GM19324 (cell line): ENCODE measurements at regions not wholly inside any gene's neighbourhood (a gene's known extent, or its start where the extent isn't known, plus 50 kb on each side); places are given as distances from the start of the nearest gene placed in this dataset.

ENCODE experiments used
- ATAC-seq: cut with Tn5 transposase; IDR thresholded peaks from one replicate; pipeline ENCODE4 v1.9.1; 2021; ENCODE audit warnings: mild to moderate bottlenecking, moderate library complexity; ENCODE audit not compliant: unreplicated experiment, low FRiP score

DNA sequence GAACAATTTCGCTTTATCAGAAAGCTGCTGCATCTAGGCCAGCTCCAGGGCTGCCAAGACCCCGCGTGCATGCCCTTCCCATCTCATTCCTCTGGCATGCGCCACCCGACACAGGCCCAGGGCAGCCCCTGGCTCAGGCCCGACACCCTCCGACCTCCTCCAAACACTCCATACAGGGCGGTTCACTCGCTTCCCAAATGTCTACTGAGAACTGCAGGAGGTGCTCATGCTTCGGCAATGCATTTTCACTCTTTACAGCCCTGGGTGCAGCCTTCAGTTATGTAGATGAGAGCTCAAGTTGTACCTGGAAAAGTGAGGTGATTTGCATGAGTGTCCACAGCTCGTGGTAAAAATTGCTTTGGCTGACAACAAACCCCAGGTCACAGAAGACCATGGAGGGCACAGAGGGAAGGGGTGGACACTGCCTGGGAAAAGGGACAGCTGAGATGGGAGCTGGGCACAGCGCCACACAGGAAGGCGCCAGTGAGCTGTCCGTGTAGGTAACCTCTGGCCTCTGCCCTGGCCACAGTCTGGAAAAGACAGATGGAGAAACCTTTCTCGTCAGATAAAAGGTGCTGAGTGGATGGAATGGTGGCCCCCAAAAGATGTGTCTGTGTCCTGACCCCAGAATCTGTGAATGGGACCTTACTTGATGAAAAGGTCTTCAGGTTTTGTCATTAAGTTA lies 1351.9 kb downstream of the BRD1 start:
- ATAC-seq = no peak

DNA sequence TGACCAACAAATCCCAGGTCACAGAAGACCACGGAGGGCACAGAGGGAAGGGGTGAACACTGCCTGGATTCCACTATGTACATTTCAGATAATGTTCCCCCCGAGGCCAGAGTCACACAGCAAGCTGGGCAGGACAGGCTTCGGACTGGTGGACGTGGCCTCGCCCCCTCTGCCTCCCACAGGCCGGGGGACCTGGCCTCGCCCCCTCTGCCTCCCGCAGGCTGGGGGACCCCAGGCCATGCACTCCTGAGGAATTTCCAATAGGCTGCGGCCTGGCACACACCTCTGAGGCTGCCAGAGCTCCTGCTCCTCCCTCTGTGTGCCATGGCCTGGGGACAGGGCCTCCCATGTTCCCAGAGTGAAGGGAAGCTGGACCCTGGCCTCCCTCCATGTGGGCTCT lies 1352.8 kb downstream of the BRD1 start:
- ATAC-seq = no peak

DNA sequence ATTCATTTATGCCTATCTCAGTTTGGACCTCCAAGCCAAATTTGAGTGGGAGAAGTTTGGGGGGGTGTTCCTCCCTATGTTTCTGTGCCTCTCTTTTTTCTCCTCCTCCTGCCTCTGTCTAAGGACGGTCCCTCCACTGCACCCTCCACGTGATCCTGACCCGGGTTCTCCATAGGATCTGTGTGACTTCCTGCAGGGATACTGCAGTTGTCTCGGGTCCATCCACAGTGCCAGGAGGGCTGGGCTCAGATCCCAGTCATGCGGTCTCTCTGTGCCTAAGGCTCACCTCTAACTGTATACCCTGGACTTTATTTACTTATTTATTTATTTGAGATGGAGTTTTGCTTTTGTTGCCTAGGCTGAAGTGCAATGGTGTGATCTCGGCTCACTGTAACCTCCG lies 1354.5 kb downstream of the BRD1 start:
- no peak for ATAC-seq

DNA sequence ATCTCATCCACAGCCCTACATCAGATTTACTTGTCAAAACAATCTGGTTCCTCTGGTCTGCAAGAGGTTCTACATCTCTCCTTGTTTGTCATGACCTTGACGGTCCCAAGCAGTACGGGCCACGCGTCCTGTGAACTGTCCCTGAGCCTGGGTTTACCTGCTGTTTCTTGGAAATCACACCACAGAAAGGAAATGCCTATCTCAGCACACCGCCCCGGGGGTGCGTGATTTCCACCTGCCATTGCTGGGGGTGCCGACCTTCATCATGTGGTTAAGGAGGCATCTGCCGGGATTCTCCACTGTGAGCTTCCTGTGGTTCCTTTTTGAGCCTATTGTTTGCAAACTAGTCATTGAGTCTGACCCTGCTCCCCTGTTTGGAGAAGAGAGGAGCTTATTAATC lies 1363.4 kb downstream of the BRD1 start:
- ATAC-seq = no peak

DNA sequence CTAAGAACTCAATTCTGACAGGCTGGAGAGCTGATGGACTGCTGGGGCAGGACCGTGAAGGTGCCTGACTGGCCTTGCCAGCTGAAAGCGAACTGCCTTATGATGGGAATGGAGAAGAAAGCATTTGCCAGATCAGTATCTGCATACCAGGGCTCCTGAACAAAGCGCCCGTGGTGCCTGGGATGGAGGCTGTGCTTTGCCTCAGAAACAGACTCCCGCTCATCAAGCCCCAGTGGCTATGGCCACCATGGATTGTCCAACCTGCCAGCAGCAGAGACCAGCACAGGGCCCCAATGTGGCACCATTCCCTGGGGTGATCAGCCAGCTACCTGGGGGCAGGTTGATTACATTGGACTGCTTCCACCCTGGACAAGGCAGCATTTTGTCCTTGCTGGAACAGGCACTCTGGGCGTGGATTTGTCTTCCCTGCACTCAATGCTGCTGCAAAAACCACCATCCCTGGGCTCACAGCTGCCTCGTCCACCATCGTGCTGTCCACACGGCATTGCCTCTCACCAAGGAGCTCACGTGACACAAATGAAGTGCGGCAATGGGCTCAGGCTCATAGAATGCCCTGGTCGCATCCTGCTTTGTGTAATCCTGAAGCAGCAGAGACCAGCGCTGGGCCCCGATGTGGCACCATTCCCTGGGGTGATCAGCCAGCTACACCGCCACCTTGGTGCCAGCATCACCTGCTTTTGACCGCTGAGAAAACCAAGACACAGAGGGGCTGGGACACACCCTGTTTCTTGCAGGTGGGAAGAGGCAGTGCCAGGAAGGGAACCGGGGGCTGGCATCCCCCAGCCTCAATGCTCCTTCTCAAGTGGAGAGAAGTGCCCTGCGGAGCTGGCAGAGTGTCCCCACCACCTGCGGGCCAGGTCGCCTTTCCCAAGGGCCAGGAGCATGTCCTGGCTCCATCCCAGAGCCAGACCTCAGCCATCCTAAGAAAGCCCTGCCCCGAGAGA lies 1367.5 kb downstream of the BRD1 start:
- ATAC-seq = no peak

DNA sequence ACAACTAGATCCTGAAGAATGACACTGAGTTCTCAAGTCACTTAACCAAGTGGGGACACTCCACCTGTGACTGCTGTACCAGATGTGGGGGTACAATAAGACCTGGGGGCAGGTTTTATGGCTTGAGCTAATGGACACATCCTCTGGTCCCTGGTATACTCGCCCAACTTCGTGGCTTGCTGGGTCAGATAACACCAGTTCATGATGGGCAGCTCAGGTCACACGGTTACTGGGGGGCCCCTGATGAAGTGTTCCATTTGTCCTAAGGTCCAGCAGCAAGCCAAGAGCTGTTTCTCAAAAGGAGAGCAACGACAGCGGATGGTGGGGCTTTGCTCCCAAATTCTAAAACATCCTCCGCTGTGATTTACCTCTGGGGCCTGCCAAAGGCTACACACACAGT lies 1368.4 kb downstream of the BRD1 start:
- ATAC-seq = no peak

DNA sequence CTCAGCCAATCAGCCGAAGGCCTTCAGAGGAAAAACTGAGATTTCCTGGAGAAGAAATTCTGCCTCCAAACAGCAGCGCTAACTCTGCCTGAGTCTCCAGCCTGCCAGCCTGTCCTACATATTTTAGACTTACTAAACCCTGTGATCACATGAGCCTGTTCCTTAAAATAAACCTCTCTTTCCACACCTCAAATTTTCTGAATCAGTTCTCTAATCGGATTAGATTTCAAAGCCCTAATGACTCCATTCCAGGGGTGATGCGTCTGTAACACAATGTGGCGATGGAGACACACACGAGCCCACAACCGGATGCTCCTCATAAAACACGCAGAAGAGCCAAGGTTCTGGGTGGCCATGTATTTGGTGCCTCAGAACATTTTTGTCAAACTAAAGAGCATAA lies 1371.2 kb downstream of the BRD1 start:
- no peak for ATAC-seq

DNA sequence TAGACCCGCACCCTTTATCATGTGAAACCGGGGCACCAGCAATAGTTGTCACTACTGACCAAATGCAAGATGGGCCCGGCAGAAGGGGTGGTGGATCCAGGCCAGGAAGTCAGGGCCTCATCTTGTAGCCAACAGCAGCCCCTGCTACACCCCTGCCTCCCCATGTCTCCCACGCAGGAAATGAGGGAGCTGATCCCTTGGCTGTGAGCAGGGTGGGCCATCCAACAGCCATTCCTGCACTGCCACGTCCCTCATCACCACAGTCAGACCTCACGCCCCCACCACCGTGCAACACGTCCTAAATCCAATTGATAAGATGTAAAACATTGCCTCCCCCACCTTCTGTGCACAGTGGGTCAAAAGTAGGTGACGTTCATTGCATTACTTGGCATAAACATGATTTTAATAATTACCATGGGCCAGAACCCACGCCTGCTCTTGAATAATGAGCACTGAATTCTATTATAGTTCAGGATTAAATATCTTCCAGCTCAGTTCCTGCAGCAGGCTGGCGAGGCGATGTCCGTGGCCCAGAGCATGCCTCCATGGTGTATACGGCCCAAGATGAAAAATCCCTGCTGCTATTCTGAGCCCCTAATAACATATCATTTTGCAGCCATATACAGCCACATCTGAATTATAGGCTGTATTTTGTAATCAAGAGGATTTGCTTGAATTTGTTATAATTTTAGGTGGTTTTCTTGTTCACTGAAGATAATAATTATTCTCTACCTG lies 1373.8 kb downstream of the BRD1 start:
- ATAC-seq = no peak

DNA sequence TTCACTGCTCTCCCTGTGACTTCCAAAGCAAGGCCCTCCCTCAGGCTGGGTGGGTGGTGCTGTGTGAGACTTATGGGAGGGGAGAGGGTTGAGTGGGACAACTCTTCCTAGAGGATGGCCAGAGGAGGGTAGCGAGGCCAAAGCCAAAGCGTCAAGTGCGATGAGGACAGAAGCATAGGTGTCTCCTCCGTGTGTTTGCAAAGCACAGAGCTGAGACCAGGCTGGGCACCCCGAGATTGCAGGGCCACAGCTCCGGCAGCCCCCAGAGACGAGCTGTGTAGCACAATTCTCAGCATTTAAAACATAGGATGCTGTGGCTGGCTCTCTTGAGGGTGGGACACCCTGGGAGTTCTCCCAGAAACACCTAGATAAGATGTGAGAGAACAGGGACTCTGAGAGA lies 1374.5 kb downstream of the BRD1 start:
- ATAC-seq = no peak

DNA sequence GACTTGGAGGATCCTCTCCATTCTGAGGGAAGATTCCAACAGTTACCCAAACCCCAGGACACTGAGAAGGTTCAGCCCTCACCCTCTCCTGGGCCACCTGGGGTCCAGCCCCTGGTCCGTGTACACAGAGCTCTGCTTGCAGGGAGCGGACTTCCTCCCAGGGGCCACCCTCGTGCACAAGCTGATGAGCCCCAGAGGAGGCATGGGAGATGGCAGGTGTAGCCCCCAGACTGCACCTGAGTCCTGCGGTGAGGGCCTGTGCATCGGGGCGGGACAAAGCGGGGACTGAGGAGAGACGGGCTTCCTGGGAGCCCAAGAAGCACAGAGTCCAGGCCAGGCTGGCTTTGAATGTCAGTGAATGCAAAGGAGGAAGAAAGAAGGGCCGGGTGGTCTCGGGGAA lies 1374.9 kb downstream of the BRD1 start:
- no peak for ATAC-seq

DNA sequence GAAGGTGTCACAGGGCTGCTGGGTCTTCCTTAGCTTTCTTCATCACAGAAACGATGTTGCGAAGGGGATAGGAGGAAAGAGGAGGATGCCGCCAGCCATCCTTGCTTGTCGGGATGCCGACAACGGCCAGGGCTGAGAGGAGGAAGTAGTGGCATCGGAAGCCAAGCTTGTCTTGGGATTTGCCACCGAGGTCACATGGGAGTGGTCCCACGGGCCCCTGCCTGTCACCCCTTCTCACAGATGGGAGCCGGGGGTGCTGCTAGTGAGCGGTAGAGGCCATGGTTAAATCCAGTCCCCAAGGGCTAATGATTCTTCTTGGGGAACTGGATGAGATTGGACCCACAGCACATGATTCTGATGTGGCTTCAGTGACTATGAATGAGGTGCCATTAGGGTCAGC lies 1375.8 kb downstream of the BRD1 start:
- no peak for ATAC-seq

DNA sequence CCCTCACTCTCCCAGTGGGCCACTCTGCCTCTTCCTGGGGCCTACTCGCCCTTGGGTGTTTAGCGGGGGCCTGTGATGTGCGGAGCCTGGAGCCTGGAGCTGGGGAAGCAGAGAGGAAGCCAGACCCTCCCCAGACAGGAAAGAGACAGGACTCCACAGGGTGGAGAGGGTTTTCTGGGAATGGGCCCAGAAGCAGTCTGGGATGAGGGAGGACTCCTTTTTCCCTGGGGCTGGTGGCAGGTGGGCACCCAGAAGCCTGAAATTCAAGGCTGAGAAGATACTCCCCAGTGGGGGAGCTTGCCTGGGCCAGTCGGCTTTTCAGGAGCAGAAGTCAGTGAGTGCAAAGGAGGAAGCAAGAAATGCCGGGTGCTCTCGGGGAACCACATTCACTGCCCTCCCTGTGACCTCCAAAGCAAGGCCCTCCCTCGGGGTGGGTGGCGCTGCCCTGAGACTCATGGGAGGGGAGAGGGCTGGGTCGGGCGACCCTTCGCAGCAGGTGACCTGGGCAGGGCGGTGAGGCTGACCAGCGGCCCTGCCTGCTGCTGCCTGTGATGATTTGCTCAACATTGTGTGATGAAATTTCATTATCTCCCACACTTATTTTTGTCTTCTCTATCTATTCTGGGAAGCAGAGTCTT lies 1377.4 kb downstream of the BRD1 start:
- no peak for ATAC-seq

DNA sequence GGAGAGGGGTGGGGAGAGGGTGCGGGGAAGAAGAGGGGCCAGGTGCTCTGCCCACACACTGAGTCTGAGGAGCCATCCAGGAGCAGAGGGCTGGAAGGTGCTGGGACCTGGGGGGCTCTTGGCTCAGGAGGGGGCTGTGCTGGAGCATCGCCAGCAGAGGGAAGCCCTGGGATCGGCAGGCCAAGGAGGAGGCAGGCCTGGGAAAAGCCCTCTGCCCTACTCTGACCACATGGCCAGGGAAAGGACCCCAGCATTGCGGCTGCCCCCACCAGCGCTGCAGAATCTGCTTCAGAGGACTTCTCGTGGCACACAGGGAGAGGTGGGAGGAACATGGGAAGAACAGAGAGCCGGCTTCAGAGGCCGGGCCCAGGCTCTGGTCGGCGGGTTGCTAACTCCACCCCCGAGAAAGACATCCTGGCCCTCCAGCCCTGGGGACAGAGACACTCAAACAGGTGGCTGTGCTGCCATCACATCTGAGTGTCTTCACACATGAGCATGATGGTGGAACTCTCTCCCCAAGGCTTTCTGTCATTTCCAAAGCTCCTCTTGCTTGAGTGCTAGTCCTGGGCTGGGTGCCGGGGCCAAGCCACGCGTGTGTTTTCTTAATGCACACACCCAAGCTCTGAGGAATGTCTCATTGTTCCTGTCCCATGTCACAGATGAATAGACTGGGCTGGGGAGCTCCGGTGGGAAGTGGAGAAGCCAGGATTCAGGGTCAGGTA lies 1378.0 kb downstream of the BRD1 start:
- no peak for ATAC-seq

DNA sequence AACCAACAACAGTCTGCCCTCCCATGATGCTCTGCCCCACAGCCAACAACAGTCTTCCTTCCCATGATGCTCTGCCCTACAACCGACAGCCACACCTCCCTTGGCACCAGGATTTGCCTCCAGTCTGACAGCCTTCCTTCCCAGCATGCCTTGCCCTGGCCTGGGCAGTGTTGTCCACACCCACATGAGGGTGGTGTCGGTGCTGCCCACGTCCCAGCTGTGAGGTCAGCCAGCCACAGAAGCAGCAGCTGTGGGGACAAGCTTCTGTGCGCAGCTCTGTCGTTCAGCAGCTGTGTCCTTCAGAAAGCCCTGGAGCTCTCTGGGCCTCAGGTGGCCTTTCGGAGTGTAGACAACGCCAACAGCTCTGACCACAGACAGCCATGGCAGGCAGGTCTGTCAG lies 1378.9 kb downstream of the BRD1 start:
- no peak for ATAC-seq

DNA sequence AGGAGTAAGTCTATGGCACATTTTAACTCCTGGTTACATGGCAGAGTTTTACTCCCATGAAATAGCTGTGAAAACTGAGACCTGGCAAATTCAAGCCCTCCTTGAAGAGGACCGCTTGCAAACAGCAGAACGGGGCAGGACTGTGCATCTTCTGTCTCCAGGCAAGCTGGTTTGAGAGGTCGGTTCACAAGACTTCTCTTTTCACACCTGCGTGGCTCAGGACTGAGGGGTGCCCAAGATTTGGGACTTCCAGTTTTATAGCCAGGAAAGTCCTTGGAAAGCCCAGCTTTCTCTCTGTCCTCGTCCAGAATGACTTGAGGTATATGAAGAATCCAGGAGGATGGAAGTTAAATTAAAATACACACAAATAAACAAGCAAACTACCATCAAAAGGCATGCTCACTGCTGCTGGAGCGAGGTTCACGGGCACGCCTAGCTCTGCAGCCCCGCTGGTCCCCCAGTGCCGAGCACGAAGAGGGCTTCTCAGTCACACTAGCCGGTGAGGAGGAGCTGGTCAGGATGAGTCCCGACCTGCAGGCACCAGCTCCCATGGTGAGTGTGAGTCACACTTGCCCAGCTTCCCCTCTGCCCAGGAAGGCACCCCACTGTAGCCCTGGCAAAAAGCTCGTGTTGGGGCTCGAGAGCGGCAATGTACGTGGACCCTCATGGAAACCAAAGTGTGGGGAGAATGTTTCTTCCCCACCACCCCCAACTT lies 1382.4 kb downstream of the BRD1 start:
- no peak for ATAC-seq

DNA sequence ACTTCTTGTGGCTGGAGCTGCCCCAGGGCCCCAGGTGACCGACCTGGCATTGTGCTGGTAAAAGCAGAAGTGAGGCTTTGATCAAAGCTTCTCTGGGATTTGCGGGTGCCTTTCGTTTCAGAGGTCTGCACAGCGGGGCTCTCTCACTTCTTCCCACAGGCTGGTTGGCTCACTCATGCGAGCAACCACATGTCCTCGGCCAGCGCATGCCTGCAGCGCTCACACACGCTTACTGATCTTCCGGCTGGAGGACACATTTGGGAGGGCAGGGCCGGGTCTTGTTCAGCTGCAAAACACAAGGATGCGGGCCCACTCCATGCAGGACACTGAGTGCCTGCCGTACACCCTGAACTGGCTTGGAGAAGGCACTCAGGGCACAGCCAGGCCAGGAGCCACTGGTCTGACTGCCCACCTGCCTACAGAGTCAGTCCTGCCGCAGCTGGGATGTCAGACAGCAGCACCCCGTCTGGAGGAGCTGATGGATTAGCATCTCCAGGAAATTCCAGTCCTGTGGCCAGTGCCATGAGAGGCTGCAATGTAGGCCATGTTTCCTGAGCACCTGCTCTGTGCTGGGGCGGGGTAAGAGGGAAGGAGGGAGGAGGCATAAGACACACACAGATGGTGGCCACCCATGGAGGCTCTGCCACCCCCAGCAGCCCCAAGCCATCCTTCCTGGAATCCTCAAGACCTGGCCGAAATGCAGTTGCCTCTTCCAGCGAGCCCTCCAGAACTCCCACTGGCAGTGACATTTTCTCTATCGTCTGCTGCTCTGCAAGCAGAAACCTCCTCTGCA lies 1383.2 kb downstream of the BRD1 start:
- no peak for ATAC-seq

DNA sequence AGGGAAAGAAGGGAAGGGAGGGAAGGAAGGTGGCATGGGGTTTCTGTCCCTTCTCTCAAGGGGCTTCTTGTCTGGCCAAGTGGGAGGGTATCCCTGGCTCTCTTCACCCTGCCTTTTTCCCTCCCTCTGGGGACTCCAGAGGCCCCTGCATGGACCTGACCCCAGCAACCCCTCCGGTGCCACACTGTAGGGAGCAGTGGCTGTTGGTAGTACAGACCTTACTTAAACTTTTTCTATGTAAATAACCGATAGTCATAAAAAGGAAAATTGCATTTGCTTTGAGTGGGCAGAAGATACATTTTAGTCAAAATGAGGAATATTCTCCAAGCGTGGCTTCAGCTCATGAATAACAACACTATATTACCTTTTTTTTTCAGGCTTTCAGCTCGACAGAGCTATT lies 1384.0 kb downstream of the BRD1 start:
- no peak for ATAC-seq

DNA sequence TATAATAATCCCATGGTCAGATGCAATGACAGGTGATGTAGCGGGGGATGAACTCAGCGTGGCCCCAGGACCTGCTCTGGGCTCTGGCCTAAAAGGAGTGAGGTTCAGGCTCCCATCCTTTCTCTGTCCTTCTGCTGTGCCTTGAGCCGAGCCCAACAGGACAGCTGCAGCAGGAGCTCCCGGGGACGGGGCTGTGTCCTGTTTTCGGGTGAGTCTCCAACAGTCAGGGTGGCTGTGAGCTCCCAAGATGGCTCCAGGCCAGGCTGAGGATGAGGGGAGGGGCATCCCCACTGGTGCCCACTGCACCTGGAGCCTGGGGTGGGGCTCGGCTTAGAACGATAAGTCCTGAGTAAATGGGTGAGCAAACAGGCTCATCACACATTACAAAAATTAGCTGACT lies 1385.0 kb downstream of the BRD1 start:
- no peak for ATAC-seq

DNA sequence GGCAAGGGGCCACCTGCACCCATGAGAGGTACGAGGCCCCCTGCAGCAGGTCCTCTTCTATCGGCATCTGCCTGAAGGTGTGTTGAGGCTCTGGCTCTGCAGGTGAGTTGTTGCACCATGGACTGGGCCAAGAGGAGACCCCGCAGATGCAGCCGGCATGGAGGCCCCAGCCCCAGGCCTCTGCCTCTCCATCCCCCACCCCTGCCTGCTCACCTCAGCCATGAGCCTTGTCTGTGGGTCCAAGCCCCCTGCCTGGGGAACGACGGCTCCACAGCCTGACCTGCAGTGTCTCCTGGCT lies 1386.2 kb downstream of the BRD1 start:
- no peak for ATAC-seq
